SIG-M5 (cell line): ENCODE measurements at regions not wholly inside any gene's neighbourhood (a gene's known extent, or its start where the extent isn't known, plus 50 kb on each side); places are given as distances from the start of the nearest gene placed in this dataset.
"Not testable (repeated sequence)": the region's sequence is repeated elsewhere in the genome, so short reads cannot be mapped to it uniquely, and the experiment has no call there.

Source experiments
- DNase-seq: peaks from one replicate; lab custom pipeline; 2025; lab: John Stamatoyannopoulos, UW

GRCh38 chr10:7027237-7027912, 383.5 kb downstream of the SFMBT2 start:
- DNase-seq, result no peak

DNA sequence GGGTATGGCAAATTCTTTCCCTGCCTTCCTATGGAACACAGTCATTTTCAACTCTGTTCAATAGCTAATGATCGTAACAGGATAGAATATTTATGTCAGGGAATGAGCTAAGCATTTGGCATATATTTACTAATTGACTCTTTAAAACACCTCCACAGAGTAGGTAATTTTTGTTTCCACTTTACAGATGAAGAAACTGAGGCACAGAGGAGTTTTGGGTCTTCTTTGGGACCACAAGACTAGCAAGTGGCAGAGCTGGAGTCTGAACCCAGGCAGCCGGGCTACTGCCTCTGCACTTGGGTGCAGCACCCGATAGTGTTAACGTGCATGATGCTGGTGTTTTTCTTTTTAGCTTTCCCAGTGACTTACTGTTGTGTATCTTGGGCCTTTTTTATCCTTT, 384.0 kb downstream of the SFMBT2 start:
- no peak for DNase-seq

GRCh38 chr10:7025296-7025695, 385.5 kb downstream of the SFMBT2 start:
- no peak for DNase-seq

GRCh38 chr10:7015457-7015856, 395.4 kb downstream of the SFMBT2 start:
- DNase-seq, result no peak

GRCh38 chr10:7014721-7015120, 396.1 kb downstream of the SFMBT2 start:
- no peak for DNase-seq

- DNase-seq, result no peak
These were observed 398.8 kb downstream of the SFMBT2 start for GRCh38 chr10:7011994-7012393.

DNA sequence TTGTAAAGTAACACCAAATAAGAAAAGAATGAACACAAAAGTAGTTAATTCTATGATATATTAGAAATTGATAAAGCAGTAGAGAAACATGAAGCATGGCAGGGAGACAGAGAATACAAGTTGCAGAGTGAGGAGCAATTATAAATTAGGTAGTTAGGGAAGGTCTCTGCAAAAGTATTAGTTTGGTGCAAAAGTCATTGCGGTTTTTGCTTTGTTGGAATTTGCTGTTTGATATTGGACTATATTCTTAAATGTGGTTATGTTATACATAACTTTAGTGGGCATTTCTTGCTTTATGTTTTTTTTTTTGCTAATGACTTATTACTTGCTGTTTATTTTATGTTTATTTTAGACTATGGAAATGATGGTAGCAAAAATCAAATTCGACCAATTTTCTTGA, 402.2 kb downstream of the SFMBT2 start:
- DNase-seq, result no peak

DNA sequence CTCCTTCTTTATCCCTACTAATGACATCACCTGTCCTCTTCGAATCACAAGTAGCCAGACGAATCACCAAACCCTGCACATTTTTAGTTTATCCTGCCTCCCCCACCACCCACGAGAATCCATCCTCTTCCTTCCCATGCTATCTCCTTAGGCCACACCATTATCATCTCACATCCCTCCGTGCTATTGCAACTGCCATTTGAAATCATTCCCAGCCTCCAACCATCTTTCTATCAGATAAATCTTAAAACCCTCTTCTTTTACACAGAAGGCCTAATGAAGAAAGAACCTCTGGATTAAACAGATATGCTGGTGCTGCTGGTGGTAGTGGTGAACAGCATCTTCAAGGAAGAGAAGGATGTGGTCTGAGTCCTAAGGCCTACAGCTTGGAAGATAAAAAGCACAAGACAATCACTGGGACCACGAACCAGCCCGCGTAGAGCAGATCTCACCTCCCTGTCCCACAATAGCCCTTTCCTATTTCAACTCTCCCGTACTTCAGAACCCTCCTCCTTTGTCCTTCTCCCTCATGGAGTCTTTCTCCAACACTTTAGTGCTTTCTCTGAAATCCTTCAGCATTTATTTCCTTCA, 403.1 kb downstream of the SFMBT2 start:
- no peak for DNase-seq

DNA sequence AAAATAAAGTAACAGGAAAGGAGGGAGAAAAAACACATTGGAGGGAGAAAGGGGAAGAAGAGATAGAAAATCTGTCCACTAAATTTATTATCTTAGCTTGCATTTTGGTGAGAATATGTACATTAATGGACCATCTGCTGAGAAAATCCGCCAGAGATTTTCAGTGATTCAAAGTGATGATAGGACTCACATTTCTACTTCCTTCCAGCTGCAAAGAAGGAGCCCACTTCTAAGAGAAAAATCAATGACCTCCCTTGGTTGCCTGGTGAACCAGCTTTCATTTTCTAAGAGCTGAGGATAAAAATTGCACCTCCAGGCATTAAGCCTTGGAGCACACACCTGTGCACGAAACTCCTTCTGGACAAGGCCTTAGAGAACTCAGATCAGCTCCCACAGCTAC, 404.3 kb downstream of the SFMBT2 start:
- no peak for DNase-seq

DNA sequence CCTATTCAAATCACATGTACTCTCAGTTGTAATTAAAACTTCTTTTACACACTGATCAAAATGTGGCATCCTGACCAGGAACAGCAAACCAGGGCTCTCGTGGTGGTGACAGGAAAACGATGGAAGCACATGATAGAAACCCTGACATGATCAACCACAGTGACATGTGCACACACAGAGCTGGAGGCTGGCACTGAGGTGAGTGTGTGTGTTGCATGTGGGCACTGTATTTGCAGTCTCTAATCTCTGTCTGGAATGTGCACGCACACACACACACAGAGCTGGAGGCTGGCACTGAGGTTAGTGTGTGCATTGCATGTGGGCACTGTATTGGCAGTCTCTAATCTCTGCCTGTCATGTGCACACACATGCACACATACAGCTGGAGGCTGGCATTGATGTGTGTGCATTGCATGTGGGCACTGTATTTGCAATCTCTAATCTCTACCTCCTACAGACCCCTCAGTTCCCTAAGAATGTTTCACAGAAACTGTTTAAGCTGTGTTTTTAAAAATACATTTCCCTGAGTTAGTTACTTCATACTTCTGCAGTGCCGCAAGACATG, 406.9 kb downstream of the SFMBT2 start:
- DNase-seq, result no peak

GRCh38 chr10:7000061-7000460, 410.8 kb downstream of the SFMBT2 start:
- DNase-seq, result no peak

GRCh38 chr10:6999232-6999925, 411.5 kb downstream of the SFMBT2 start:
- no peak for DNase-seq

GRCh38 chr10:6997509-6997908, 413.3 kb downstream of the SFMBT2 start:
- DNase-seq, result no peak

DNA sequence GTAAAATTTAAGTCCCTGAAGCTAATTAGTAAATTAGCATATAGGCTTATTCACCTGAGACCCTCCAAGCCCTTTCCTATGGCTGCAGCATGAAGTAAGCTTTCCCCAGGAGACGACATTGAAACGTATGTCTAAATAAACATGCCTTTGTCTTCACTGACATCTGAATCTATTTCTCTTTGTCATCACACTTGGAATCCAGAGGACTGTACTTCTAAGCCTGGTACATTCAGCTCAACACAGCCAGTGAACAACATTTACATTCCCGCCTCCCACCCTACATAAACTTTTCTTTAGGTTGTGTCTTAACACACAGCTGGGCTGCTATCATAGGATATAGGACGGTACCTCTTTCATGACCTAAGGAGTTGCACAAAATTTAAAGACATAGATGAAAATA, 414.4 kb downstream of the SFMBT2 start:
- no peak for DNase-seq

DNA sequence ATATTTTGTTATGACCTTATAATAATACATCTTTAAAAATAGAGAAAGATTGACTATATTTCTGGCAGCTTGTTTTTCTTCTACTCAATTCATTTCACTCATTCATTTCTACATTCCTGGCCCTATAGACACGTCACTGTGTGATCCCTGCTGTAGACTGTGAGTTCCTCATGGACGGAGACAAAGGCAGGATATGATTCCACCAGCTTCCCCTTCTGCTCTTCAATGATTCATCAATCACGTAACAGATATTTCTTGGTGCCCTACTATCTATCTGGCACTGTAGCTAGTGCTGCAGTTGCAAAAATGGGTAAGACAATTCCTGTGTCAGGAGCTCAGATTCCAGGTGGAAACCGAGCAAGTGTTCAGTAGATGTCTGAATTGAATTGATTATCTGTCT, 415.0 kb downstream of the SFMBT2 start:
- DNase-seq, result no peak

- no peak for DNase-seq
These were observed 415.3 kb upstream of the PRKCQ start for GRCh38 chr10:6995341-6995740.

GRCh38 chr10:6990891-6991290, 410.8 kb upstream of the PRKCQ start:
- DNase-seq, result no peak

GRCh38 chr10:6988654-6989053, 408.6 kb upstream of the PRKCQ start:
- DNase-seq, result no peak

GRCh38 chr10:6987536-6987945, 407.5 kb upstream of the PRKCQ start:
- DNase-seq, result no peak

DNA sequence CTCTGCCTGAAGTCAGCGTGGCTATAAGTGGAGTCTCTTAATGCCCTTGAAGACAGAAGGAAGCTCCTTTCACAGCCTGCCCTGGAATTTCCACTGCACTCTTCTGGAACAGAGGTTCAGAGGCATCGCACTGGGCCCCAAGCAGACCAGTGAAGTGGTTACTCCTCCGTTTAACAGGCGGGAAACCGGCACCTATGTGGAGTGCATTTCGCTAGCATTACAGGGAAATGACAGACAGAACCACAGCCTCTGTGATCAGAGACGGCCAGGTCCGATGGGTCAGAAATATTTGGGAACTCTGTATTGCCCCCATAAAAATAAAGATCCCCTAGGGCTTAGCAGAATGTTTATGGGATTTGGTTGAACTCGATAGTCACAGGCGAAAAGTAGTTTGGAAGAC, 406.9 kb upstream of the PRKCQ start:
- DNase-seq, result no peak

DNA sequence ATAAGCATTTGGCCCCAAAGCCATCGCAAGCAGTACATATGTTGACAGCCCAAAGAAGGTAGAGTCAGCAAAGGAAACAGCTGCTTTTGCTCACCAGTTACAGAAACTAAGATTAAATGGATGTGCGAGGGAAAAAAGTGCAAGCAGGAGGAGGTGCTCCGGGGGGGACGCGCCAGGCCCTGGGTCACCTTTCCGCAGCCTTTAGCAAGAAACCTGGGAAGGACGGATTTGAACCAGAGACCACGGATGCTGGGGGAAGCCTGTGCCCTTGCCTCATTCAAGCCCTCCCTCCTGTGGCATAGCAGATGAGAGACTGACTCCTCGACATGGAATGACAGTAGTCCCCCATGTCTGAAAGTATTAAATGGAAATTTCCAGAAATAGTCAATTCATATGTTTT, 405.6 kb upstream of the PRKCQ start:
- no peak for DNase-seq

- DNase-seq, result no peak
These were observed 404.9 kb upstream of the PRKCQ start for GRCh38 chr10:6984971-6985370.

GRCh38 chr10:6984016-6984415, 403.9 kb upstream of the PRKCQ start:
- DNase-seq, result not testable (repeated sequence)
